ENCODE measurements at regions not wholly inside any gene's neighbourhood (a gene's known extent, or its start where the extent isn't known, plus 50 kb on each side); places are given as distances from the start of the nearest gene placed in this dataset.

- no peak overlapping the region for H2BK15ac ChIP-seq (ENCODE audit: low read length)
- DNase-seq (ENCODE audit: low spot score): no peak
- H2AK5ac ChIP-seq (ENCODE audit: low read depth, low read length): no peak overlapping the region
- H2BK5ac ChIP-seq (ENCODE audit: low read length): no peak overlapping the region
- no peaks in the 10 kb centered on the region for H3K79me1 ChIP-seq (ENCODE audit: low read depth, low read length)
- peaks cover 0 to 1% of the 10 kb centered on the region in 2 donors for H3K4me1 ChIP-seq (ENCODE audit: control insufficient read depth in 2 of 2, insufficient read depth in 1 of 2, low read depth in 1 of 2, low read length in 2 of 2)
- WGBS, 2 donors (ENCODE audit: extremely low coverage in 2 of 2, insufficient read length in 2 of 2, insufficient replicate concordance in 1 of 2): no CpG with 5 or more reads among the region's 5 CpGs
- H3K36me3 ChIP-seq (replicated peaks in 1 of 2; ENCODE audit: control insufficient read depth in 2 of 2, insufficient read depth in 2 of 2, low read length in 2 of 2): no peaks in the 10 kb centered on the region
- H2AFZ ChIP-seq (ENCODE audit: low read length): peak overlapping the region; percentile 13
- no peak overlapping the region for H2BK12ac ChIP-seq (ENCODE audit: low read length)
- no peak overlapping the region for H4K91ac ChIP-seq (ENCODE audit: low read depth, low read length, poor library complexity)
- no peak overlapping the region for H3K9ac ChIP-seq (ENCODE audit: low read depth, low read length, poor library complexity)
- no peak overlapping the region for H2BK120ac ChIP-seq (ENCODE audit: low read depth, low read length)
- no peak overlapping the region for H3K23ac ChIP-seq (ENCODE audit: low read depth, low read length, poor library complexity)
- no peak overlapping the region for H3K27ac ChIP-seq (replicated peaks; ENCODE audit: low read length)
- H3K14ac ChIP-seq (ENCODE audit: low read length): no peak overlapping the region
- H4K8ac ChIP-seq (ENCODE audit: low read depth, low read length): no peak overlapping the region
- no peak overlapping the region for H3K18ac ChIP-seq (ENCODE audit: low read length)
- H3K4ac ChIP-seq (ENCODE audit: low read length): no peak overlapping the region
- H3K4me2 ChIP-seq (ENCODE audit: insufficient read depth, low read length, poor library complexity, severe bottlenecking): no peak overlapping the region
- H3K4me3 ChIP-seq (ENCODE audit: low read length in 2 of 2): no peak overlapping the region
- H3K9me3 ChIP-seq (replicated peaks in 1 of 2; ENCODE audit: control insufficient read depth in 2 of 2, insufficient read depth in 1 of 2, low read depth in 1 of 2, low read length in 2 of 2): no peaks in the 10 kb centered on the region
- H3K27me3 ChIP-seq (ENCODE audit: control insufficient read depth in 3 of 3, insufficient read depth in 3 of 3, low read depth in 1 of 3, low read length in 3 of 3): peaks cover 0 to 7% (median 2%) of the 10 kb centered on the region in 3 experiments
Observed at GRCh38 chr13:30151388-30151787, 156.0 kb downstream of the KATNAL1 start.

- Histone ChIP-seq H3K4me2 (ENCODE audit: insufficient read depth, low read length, poor library complexity, severe bottlenecking) (no peak overlapping the region), H2AK5ac (ENCODE audit: low read depth, low read length) (no peak overlapping the region), H3K23ac (ENCODE audit: low read depth, low read length, poor library complexity) (no peak overlapping the region), H3K4ac (ENCODE audit: low read length) (no peak overlapping the region), H3K27ac (replicated peaks; ENCODE audit: low read length) (no peak overlapping the region), H3K18ac (ENCODE audit: low read length) (no peak overlapping the region), H2BK12ac (ENCODE audit: low read length) (no peak overlapping the region), H2BK15ac (ENCODE audit: low read length) (no peak overlapping the region), H4K91ac (ENCODE audit: low read depth, low read length, poor library complexity) (no peak overlapping the region), H3K14ac (ENCODE audit: low read length) (no peak overlapping the region), H3K9ac (ENCODE audit: low read depth, low read length, poor library complexity) (no peak overlapping the region), H4K8ac (ENCODE audit: low read depth, low read length) (no peak overlapping the region), H3K36me3 (replicated peaks in 1 of 2; ENCODE audit: control insufficient read depth in 2 of 2, insufficient read depth in 2 of 2, low read length in 2 of 2) (no peaks in the 10 kb centered on the region), H2BK5ac (ENCODE audit: low read length) (no peak overlapping the region), H2AFZ (ENCODE audit: low read length) (no peak overlapping the region), H3K4me1 (ENCODE audit: control insufficient read depth in 2 of 2, insufficient read depth in 1 of 2, low read depth in 1 of 2, low read length in 2 of 2) (peaks cover 0 to 1% of the 10 kb centered on the region in 2 donors), H3K79me1 (ENCODE audit: low read depth, low read length) (no peaks in the 10 kb centered on the region), H3K9me3 (replicated peaks in 1 of 2; ENCODE audit: control insufficient read depth in 2 of 2, insufficient read depth in 1 of 2, low read depth in 1 of 2, low read length in 2 of 2) (no peaks in the 10 kb centered on the region), H2BK120ac (ENCODE audit: low read depth, low read length) (no peak overlapping the region), H3K4me3 (ENCODE audit: low read length in 2 of 2) (no peak overlapping the region), H3K27me3 (ENCODE audit: control insufficient read depth in 3 of 3, insufficient read depth in 3 of 3, low read depth in 1 of 3, low read length in 3 of 3) (peaks cover 0 to 7% (median 2%) of the 10 kb centered on the region in 3 experiments)
- no peak for DNase-seq (ENCODE audit: low spot score)
- no CpG with 5 or more reads among the region's 2 CpGs for WGBS, 2 donors (ENCODE audit: extremely low coverage in 2 of 2, insufficient read length in 2 of 2, insufficient replicate concordance in 1 of 2)
Observed at GRCh38 chr13:30149248-30149647, 158.1 kb downstream of the KATNAL1 start.

GRCh38 chr13:30148786-30149185, 158.6 kb downstream of the KATNAL1 start:
- H2BK120ac ChIP-seq (ENCODE audit: low read depth, low read length): no peak overlapping the region
- H3K4me2 ChIP-seq (ENCODE audit: insufficient read depth, low read length, poor library complexity, severe bottlenecking): no peak overlapping the region
- H3K23ac ChIP-seq (ENCODE audit: low read depth, low read length, poor library complexity): no peak overlapping the region
- H3K36me3 ChIP-seq (replicated peaks in 1 of 2; ENCODE audit: control insufficient read depth in 2 of 2, insufficient read depth in 2 of 2, low read length in 2 of 2): no peaks in the 10 kb centered on the region
- no peak overlapping the region for H2BK5ac ChIP-seq (ENCODE audit: low read length)
- H3K4me1 ChIP-seq (ENCODE audit: control insufficient read depth in 2 of 2, insufficient read depth in 1 of 2, low read depth in 1 of 2, low read length in 2 of 2): peaks cover 0 to under 1% of the 10 kb centered on the region in 2 donors
- no peaks in the 10 kb centered on the region for H3K79me1 ChIP-seq (ENCODE audit: low read depth, low read length)
- no peak overlapping the region for H3K4me3 ChIP-seq (ENCODE audit: low read length in 2 of 2)
- no peak overlapping the region for H3K9ac ChIP-seq (ENCODE audit: low read depth, low read length, poor library complexity)
- H4K91ac ChIP-seq (ENCODE audit: low read depth, low read length, poor library complexity): no peak overlapping the region
- no peak for DNase-seq (ENCODE audit: low spot score)
- no peak overlapping the region for H3K18ac ChIP-seq (ENCODE audit: low read length)
- H2BK12ac ChIP-seq (ENCODE audit: low read length): no peak overlapping the region
- no peak overlapping the region for H3K27ac ChIP-seq (replicated peaks; ENCODE audit: low read length)
- no peak overlapping the region for H3K4ac ChIP-seq (ENCODE audit: low read length)
- no peak overlapping the region for H2AFZ ChIP-seq (ENCODE audit: low read length)
- H2BK15ac ChIP-seq (ENCODE audit: low read length): no peak overlapping the region
- H3K14ac ChIP-seq (ENCODE audit: low read length): no peak overlapping the region
- peaks cover 0 to 7% (median 2%) of the 10 kb centered on the region in 3 experiments for H3K27me3 ChIP-seq (ENCODE audit: control insufficient read depth in 3 of 3, insufficient read depth in 3 of 3, low read depth in 1 of 3, low read length in 3 of 3)
- no peaks in the 10 kb centered on the region for H3K9me3 ChIP-seq (replicated peaks in 1 of 2; ENCODE audit: control insufficient read depth in 2 of 2, insufficient read depth in 1 of 2, low read depth in 1 of 2, low read length in 2 of 2)
- H4K8ac ChIP-seq (ENCODE audit: low read depth, low read length): no peak overlapping the region
- no CpG with 5 or more reads among the region's 8 CpGs for WGBS, 2 donors (ENCODE audit: extremely low coverage in 2 of 2, insufficient read length in 2 of 2, insufficient replicate concordance in 1 of 2)
- peak overlapping the region; percentile 35 for H2AK5ac ChIP-seq (ENCODE audit: low read depth, low read length)

- no CpG with 5 or more reads among the region's 9 CpGs for WGBS, 2 donors (ENCODE audit: extremely low coverage in 2 of 2, insufficient read length in 2 of 2, insufficient replicate concordance in 1 of 2)
- H3K4me1 ChIP-seq (ENCODE audit: control insufficient read depth in 2 of 2, insufficient read depth in 1 of 2, low read depth in 1 of 2, low read length in 2 of 2): no peaks in the 10 kb centered on the region
- DNase-seq (ENCODE audit: low spot score): no peak
Observed at GRCh38 chr13:30148171-30148754, 159.1 kb downstream of the KATNAL1 start.

More at GRCh38 chr13:30148171-30148754, 159.1 kb downstream of the KATNAL1 start:
- Histone ChIP-seq H3K27ac (replicated peaks; ENCODE audit: low read length) (no peak overlapping the region), H3K14ac (ENCODE audit: low read length) (no peak overlapping the region), H2BK15ac (ENCODE audit: low read length) (no peak overlapping the region), H4K8ac (ENCODE audit: low read depth, low read length) (no peak overlapping the region), H3K27me3 (ENCODE audit: control insufficient read depth in 3 of 3, insufficient read depth in 3 of 3, low read depth in 1 of 3, low read length in 3 of 3) (peaks cover 0 to 7% (median 2%) of the 10 kb centered on the region in 3 experiments), H2AK5ac (ENCODE audit: low read depth, low read length) (peak overlapping the region; percentile 35), H3K9me3 (replicated peaks in 1 of 2; ENCODE audit: control insufficient read depth in 2 of 2, insufficient read depth in 1 of 2, low read depth in 1 of 2, low read length in 2 of 2) (no peaks in the 10 kb centered on the region), H2BK12ac (ENCODE audit: low read length) (no peak overlapping the region), H3K9ac (ENCODE audit: low read depth, low read length, poor library complexity) (no peak overlapping the region), H3K4ac (ENCODE audit: low read length) (no peak overlapping the region), H3K4me3 (ENCODE audit: low read length in 2 of 2) (no peak overlapping the region), H3K36me3 (replicated peaks in 1 of 2; ENCODE audit: control insufficient read depth in 2 of 2, insufficient read depth in 2 of 2, low read length in 2 of 2) (no peaks in the 10 kb centered on the region), H4K91ac (ENCODE audit: low read depth, low read length, poor library complexity) (no peak overlapping the region), H2BK5ac (ENCODE audit: low read length) (no peak overlapping the region), H3K79me1 (ENCODE audit: low read depth, low read length) (no peaks in the 10 kb centered on the region), H3K4me2 (ENCODE audit: insufficient read depth, low read length, poor library complexity, severe bottlenecking) (no peak overlapping the region), H3K18ac (ENCODE audit: low read length) (no peak overlapping the region), H2BK120ac (ENCODE audit: low read depth, low read length) (no peak overlapping the region), H2AFZ (ENCODE audit: low read length) (no peak overlapping the region), H3K23ac (ENCODE audit: low read depth, low read length, poor library complexity) (no peak overlapping the region)
